GM12878 (cell line): ENCODE measurements at regions not wholly inside any gene's neighbourhood (a gene's known extent, or its start where the extent isn't known, plus 50 kb on each side); places are given as distances from the start of the nearest gene placed in this dataset.

Experiments used
- ATAC-seq: fragments of 200-7000 bp; cut with Tn5 transposase; 3 replicates; pipeline ENCODE4 v1.9.1; 2020; ENCODE audit warnings: mild to moderate bottlenecking, moderate library complexity
- BruUV-seq: library from RNA; stranded (reverse); fragments of 400-500 nt; replicated peaks from 2 replicates; lab custom pipeline; 2021; lab: Mats Ljungman, UMichigan
- CTCF ChIA-PET: fragments of 300-600 bp; sonication (Branson Sonifier 250); formaldehyde crosslinking; extraction: SDS; loops from one replicate; lab custom pipeline; 2021; ENCODE audit warnings: inconsistent platforms; lab: Yijun Ruan, JAX
- POLR2A ChIA-PET: fragments of 350-600 bp; formaldehyde crosslinking; extraction: SDS; loops from one replicate; lab custom pipeline; 2021; ENCODE audit warnings: inconsistent platforms; lab: Charles Lee
- RAD21 ChIA-PET: fragments of 300-600 bp; sonication (Branson Sonifier 250); formaldehyde crosslinking; loops from one replicate; lab custom pipeline; 2023; ENCODE audit warnings: antibody characterized with exemption; ENCODE audit not compliant: unreplicated experiment; lab: Charles Lee
- SMC1A ChIA-PET: fragments of 300-600 bp; sonication (Branson Sonifier 250); formaldehyde crosslinking; loops from one replicate; lab custom pipeline; 2023; ENCODE audit not compliant: unreplicated experiment, uncharacterized antibody; lab: Charles Lee
- DNase-seq: peaks from one replicate; pipeline ENCODE4 v3.0.0-alpha.2; 2011; ENCODE audit warnings: low read depth, low spot score
- FAIRE-seq: peaks from 3 replicates; lab custom pipeline; 2011; peaks lifted over from hg19 to GRCh38; lab: Jason Lieb, UNC
- H2AFZ ChIP-seq: 2 replicates; pipeline ENCODE4 v1.6.0; 2011; ENCODE audit warnings: low read depth, low read length, control low read depth; ENCODE audit not compliant: control insufficient read depth
- H3K27ac ChIP-seq: 2 replicates; pipeline ENCODE4 v1.5.1; 2011; ENCODE audit warnings: control low read depth; ENCODE audit not compliant: control insufficient read depth, insufficient read depth
- H3K27me3 ChIP-seq, 2 experiments: replicated peaks in 1 of 2; 2 replicates each; pipeline versions ENCODE4 v1.6.0 to v1.6.1; 2011; ENCODE audit warnings: low read length in 1 of 2; ENCODE audit not compliant: control insufficient read depth in 2 of 2, insufficient read depth in 2 of 2
- H3K36me3 ChIP-seq, 2 experiments: 2 replicates each; pipeline ENCODE4 v1.5.1; 2011; ENCODE audit warnings: low read length in 1 of 2; ENCODE audit not compliant: control insufficient read depth in 2 of 2, insufficient read depth in 2 of 2
- H3K4me1 ChIP-seq: 2 replicates; pipeline ENCODE4 v1.6.1; 2011; ENCODE audit warnings: mild to moderate bottlenecking, low read length, moderate library complexity, mixed read lengths; ENCODE audit not compliant: control insufficient read depth, insufficient read depth
- H3K4me2 ChIP-seq: 2 replicates; pipeline ENCODE4 v1.6.0; 2011; ENCODE audit warnings: control low read depth; ENCODE audit not compliant: control insufficient read depth, insufficient read depth
- H3K4me3 ChIP-seq: fragments of 200-600 bp; sonication (generic); 2 replicates; pipeline ENCODE4 v1.5.1; 2016
- H3K79me2 ChIP-seq: 2 replicates; pipeline ENCODE4 v1.6.0; 2011; ENCODE audit warnings: low read length; ENCODE audit not compliant: control insufficient read depth, insufficient read depth
- H3K9ac ChIP-seq: 2 replicates; pipeline ENCODE4 v1.8.0; 2011; ENCODE audit warnings: low read length, control low read depth, mixed read lengths; ENCODE audit not compliant: control insufficient read depth, insufficient read depth
- H3K9me3 ChIP-seq: replicated peaks from 3 replicates; pipeline ENCODE4 v1.5.1; 2011; ENCODE audit warnings: mild to moderate bottlenecking, low read length; ENCODE audit not compliant: control insufficient read depth, insufficient read depth
- H4K20me1 ChIP-seq: 2 replicates; pipeline ENCODE4 v1.6.0; 2011; ENCODE audit not compliant: control insufficient read depth, insufficient read depth
- SUPT20H ChIP-seq: IDR thresholded peaks from 2 replicates; pipeline ENCODE4 v1.6.1; 2011; ENCODE audit warnings: low read depth, mild to moderate bottlenecking, low read length, moderate library complexity, borderline replicate concordance; ENCODE audit not compliant: control insufficient read depth
- WGBS: methylation state at CpG from one replicate; pipeline ENCODE4 v1.1.6; 2016; ENCODE audit warnings: low lambda C conversion rate; ENCODE audit not compliant: insufficient replicate concordance, insufficient coverage; ENCODE audit errors: missing lambda C conversion rate; 5-methylcytosine and 5-hydroxymethylcytosine counted together
- in situ Hi-C: fragments of 300-500 bp; cut with MboI; formaldehyde crosslinking; loops from 9 replicates; pipeline ENCODE4 v1.14.3; 2018; ENCODE audit warnings: mixed read lengths
- intact Hi-C: fragments of 100-400 bp; cut with micrococcal nuclease; formaldehyde crosslinking; loops from one replicate; pipeline ENCODE4 v1.14.2; 2022; ENCODE audit not compliant: unreplicated experiment
- TF ChIP-seq, protein P1 (sequence below): IDR thresholded peaks from 2 replicates; pipeline ENCODE4 v1.6.1; 2011; ENCODE audit warnings: mild to moderate bottlenecking, low read depth, low read length, moderate library complexity; ENCODE audit not compliant: insufficient replicate concordance
- TF ChIP-seq, protein P2 (sequence below): IDR thresholded peaks from 2 replicates; pipeline ENCODE4 v1.6.1; 2011; ENCODE audit warnings: borderline replicate concordance, low read depth, mild to moderate bottlenecking, moderate library complexity, mixed read lengths, low read length; ENCODE audit not compliant: insufficient read depth; ENCODE audit errors: extremely low read length

DNA sequence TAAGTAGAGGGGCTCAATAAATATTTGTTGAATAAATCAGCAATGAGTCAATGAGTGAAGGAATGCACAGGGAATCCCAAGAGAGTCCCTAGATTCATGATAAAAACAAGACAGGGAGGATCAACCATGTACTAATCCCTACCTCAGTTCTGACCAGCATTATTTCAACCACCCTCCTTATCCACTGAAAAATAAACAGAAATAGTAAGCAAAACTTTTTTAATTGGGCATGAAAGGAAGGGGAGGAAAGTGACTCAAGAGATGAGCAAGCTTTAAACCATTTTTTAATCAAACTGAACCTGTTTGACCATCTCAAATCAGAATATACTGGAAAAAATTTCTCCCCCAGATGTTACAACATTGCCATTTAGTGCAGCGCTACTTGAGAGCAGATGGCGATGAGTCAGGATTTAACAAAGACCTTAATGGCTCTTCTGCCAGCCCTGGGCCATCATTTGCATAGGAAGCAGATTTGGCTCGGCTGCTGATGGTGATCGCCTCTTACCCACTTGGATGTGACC lies 194.8 kb upstream of the SLC30A5 start:
- TF ChIP-seq, protein P1, sequence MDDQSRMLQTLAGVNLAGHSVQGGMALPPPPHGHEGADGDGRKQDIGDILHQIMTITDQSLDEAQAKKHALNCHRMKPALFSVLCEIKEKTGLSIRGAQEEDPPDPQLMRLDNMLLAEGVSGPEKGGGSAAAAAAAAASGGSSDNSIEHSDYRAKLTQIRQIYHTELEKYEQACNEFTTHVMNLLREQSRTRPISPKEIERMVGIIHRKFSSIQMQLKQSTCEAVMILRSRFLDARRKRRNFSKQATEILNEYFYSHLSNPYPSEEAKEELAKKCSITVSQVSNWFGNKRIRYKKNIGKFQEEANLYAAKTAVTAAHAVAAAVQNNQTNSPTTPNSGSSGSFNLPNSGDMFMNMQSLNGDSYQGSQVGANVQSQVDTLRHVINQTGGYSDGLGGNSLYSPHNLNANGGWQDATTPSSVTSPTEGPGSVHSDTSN = no peak
- no peak for TF ChIP-seq SUPT20H
- TF ChIP-seq, protein P2, sequence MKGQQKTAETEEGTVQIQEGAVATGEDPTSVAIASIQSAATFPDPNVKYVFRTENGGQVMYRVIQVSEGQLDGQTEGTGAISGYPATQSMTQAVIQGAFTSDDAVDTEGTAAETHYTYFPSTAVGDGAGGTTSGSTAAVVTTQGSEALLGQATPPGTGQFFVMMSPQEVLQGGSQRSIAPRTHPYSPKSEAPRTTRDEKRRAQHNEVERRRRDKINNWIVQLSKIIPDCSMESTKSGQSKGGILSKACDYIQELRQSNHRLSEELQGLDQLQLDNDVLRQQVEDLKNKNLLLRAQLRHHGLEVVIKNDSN = no peak
- Histone ChIP-seq H3K4me1 (no peaks in the 10 kb centered on the region), H3K9me3 (no peaks in the 10 kb centered on the region), H3K27me3 (peaks cover 0 to 2% of the 10 kb centered on the region in 2 experiments; a peak in 1 of 4 replicates), H3K4me2 (no peak overlapping the region), H3K27ac (no peak overlapping the region), H3K9ac (no peak overlapping the region), H3K36me3 (no peaks in the 10 kb centered on the region), H2AFZ (no peak overlapping the region), H3K4me3 (no peak overlapping the region), H4K20me1 (no peaks in the 10 kb centered on the region), H3K79me2 (no peaks in the 10 kb centered on the region)
- FAIRE-seq (no peak), DNase-seq (no peak), ATAC-seq (no peak)
- ChIA-PET RAD21 (no interaction called here), CTCF (no interaction called here), POLR2A (no interaction called here), SMC1A (no interaction called here)
- WGBS = 42% methylated on average over 4 of the region's 4 CpGs
- intact Hi-C loops (no loop called here), in situ Hi-C loops (no loop called here)
- BruUV-seq = no TSS peak
